Calu3 (cell line): ENCODE measurements at regions not wholly inside any gene's neighbourhood (a gene's known extent, or its start where the extent isn't known, plus 50 kb on each side); places are given as distances from the start of the nearest gene placed in this dataset.

Experiments
- BruUV-seq: library from RNA; stranded (reverse); fragments of 400-500 nt; replicated peaks from 2 replicates; lab custom pipeline; 2021; lab: Mats Ljungman, UMichigan
- CTCF ChIA-PET: fragments of 300-600 bp; sonication (Branson Sonifier 250); formaldehyde crosslinking; loops from one replicate; lab custom pipeline; 2022; ENCODE audit warnings: antibody characterized with exemption; lab: Charles Lee
- DNase-seq: peaks from one replicate; pipeline ENCODE4 v3.0.0; 2022
- H3K27ac Mint-ChIP-seq: one replicate; pipeline ENCODE4 v1.8.0; 2022; ENCODE audit warnings: mixed read lengths; ENCODE audit not compliant: unreplicated experiment
- H3K27me3 Mint-ChIP-seq: one replicate; pipeline ENCODE4 v1.8.0; 2022; ENCODE audit warnings: mixed read lengths; ENCODE audit not compliant: unreplicated experiment
- H3K36me3 Mint-ChIP-seq: one replicate; pipeline ENCODE4 v1.8.0; 2022; ENCODE audit warnings: mild to moderate bottlenecking, moderate library complexity, mixed read lengths; ENCODE audit not compliant: insufficient read depth, unreplicated experiment
- H3K4me1 Mint-ChIP-seq: one replicate; pipeline ENCODE4 v1.8.0; 2022; ENCODE audit warnings: mild to moderate bottlenecking, low read depth, mixed read lengths; ENCODE audit not compliant: unreplicated experiment
- H3K4me3 Mint-ChIP-seq: one replicate; pipeline ENCODE4 v1.8.0; 2022; ENCODE audit warnings: mild to moderate bottlenecking, low read depth, moderate library complexity, mixed read lengths; ENCODE audit not compliant: unreplicated experiment
- H3K9me3 Mint-ChIP-seq: one replicate; pipeline ENCODE4 v1.8.0; 2022; ENCODE audit warnings: low read depth, mixed read lengths; ENCODE audit not compliant: unreplicated experiment
- intact Hi-C: fragments of 100-400 bp; cut with micrococcal nuclease; formaldehyde crosslinking; loops from one replicate; pipeline ENCODE4 v1.10.0; 2022; ENCODE audit not compliant: unreplicated experiment
- TF ChIP-seq, protein P1 (sequence below): fragments of 200-600 bp; IDR thresholded peaks from one replicate; pipeline ENCODE4 v1.8.0; 2022; ENCODE audit warnings: antibody characterized with exemption; ENCODE audit not compliant: unreplicated experiment

DNA sequence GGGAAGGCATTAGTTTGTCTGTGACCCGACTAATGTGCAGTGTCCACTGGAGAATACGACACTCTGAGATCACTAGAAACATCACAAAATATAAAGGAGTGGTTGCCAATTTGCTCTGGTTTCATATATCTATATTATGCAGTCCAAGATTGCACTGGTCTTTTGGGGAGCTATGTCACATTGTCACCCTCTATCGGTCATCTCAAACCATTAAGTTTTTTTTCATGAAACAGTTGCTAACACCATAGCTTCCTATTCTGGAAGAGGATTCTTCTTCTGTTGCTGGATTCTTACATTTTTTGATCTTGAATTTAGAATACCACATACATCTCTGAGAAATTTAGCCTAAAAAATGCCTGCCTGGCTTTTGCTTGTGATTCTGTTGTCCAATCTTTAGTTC is 168.6 kb downstream of the LACC1 start:
- CTCF ChIA-PET: interaction anchor here (0.7 to 1.2 kb wide), 3 partner anchors 143 to 390 kb away, joined by 3 to 4 read pairs (median 3); no protein-coding TSS in a partner anchor
- H3K4me1 Mint-ChIP-seq: no peaks in the 10 kb centered on the region
- intact Hi-C loops: loop anchor here (2.0 kb wide), 1 partner anchor 140 kb away; no protein-coding TSS in a partner anchor
- TF ChIP-seq, protein P1, sequence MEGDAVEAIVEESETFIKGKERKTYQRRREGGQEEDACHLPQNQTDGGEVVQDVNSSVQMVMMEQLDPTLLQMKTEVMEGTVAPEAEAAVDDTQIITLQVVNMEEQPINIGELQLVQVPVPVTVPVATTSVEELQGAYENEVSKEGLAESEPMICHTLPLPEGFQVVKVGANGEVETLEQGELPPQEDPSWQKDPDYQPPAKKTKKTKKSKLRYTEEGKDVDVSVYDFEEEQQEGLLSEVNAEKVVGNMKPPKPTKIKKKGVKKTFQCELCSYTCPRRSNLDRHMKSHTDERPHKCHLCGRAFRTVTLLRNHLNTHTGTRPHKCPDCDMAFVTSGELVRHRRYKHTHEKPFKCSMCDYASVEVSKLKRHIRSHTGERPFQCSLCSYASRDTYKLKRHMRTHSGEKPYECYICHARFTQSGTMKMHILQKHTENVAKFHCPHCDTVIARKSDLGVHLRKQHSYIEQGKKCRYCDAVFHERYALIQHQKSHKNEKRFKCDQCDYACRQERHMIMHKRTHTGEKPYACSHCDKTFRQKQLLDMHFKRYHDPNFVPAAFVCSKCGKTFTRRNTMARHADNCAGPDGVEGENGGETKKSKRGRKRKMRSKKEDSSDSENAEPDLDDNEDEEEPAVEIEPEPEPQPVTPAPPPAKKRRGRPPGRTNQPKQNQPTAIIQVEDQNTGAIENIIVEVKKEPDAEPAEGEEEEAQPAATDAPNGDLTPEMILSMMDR: no peak
- BruUV-seq: no TSS peak
- H3K27ac Mint-ChIP-seq: no peak overlapping the region
- DNase-seq: no peak
- H3K9me3 Mint-ChIP-seq: no peaks in the 10 kb centered on the region
- H3K4me3 Mint-ChIP-seq: no peak overlapping the region
- no peaks in the 10 kb centered on the region for H3K36me3 Mint-ChIP-seq
- H3K27me3 Mint-ChIP-seq: peaks cover 25% of the 10 kb centered on the region

DNA sequence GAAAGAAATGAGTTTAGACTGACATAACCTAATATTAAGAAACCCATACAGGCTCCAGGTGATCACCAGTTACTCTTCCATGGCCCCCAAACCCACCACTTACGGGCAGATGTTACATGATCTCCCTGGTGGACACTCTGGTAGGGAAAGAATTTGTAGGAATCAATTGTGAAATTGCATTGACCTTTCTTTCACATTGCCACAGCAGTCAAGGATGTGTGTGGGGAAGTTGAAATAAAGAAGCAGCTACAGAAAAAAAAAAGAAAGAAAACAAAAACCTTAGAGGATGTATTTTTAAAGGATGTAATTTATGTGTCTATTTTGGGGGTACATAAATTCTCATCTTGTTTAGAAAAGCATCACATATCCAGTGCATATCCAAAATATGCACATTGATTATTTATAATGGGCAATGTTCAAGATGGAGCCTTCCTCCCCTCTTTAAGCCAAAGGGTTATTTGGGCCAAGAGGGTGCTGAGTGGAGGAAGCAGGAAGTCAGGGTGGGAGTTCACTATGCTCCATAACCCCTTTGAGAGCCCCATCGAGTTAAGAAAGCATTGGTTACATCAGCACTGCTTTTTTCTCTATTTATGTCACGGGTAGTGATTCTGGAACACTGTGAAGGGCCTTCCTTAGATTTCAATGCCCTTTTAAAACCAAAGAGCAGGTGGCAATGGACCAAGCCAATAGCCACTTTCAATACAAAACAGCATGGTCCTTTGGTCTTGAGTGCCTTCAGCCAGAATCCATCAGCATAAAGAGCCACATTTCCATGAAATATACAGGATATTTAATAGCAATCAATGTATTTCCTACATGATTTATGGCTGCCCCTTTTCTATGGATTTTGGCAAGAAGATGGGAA is 169.6 kb downstream of the LACC1 start:
- intact Hi-C loops: loop anchor here (2.0 kb wide), 1 partner anchor 141 kb away; no protein-coding TSS in a partner anchor
- no peaks in the 10 kb centered on the region for H3K9me3 Mint-ChIP-seq
- DNase-seq: no peak
- TF ChIP-seq, protein P1: no peak
- H3K27me3 Mint-ChIP-seq: peaks cover 25% of the 10 kb centered on the region
- no peak overlapping the region for H3K4me3 Mint-ChIP-seq
- CTCF ChIA-PET: no interaction called here
- BruUV-seq: no TSS peak
- no peaks in the 10 kb centered on the region for H3K36me3 Mint-ChIP-seq
- no peak overlapping the region for H3K27ac Mint-ChIP-seq
- no peaks in the 10 kb centered on the region for H3K4me1 Mint-ChIP-seq

DNA sequence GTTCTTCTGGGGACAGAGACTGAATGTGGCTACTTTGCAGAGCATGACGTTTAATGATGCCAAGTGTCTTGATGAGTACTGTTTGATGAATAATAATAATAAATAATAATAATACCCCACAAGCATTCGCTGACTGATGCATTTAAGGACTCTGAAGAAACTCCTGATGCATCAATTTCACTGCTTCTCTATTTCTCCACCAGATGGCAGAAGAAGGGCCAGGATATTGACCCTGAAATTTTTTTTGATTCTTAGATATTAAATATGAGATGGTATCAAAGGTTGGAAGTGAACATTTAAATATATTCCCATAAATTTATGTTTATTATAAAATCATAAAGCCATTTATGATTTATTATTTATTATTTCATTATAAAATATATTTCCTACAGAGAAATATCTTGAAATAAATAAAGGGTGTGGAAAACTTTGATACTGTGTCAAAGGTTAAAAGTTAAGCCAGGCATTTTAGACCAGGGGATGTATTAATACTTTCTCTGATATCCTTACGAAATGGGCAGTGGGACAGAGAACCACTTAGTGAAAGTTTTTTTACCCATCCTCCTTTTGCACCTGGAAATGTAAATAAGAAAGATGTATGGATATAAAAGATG is 170.9 kb downstream of the LACC1 start:
- no peaks in the 10 kb centered on the region for H3K36me3 Mint-ChIP-seq
- no peak overlapping the region for H3K4me3 Mint-ChIP-seq
- intact Hi-C loops: loop anchor here (1.0 kb wide), 2 partner anchors 388 to 421 kb away; no protein-coding TSS in a partner anchor
- TF ChIP-seq, protein P1: no peak
- no peak overlapping the region for H3K27ac Mint-ChIP-seq
- DNase-seq: peak; percentile 4
- no TSS peak for BruUV-seq
- peaks cover 6% of the 10 kb centered on the region for H3K4me1 Mint-ChIP-seq
- CTCF ChIA-PET: no interaction called here
- H3K9me3 Mint-ChIP-seq: no peaks in the 10 kb centered on the region
- peaks cover 21% of the 10 kb centered on the region for H3K27me3 Mint-ChIP-seq

DNA sequence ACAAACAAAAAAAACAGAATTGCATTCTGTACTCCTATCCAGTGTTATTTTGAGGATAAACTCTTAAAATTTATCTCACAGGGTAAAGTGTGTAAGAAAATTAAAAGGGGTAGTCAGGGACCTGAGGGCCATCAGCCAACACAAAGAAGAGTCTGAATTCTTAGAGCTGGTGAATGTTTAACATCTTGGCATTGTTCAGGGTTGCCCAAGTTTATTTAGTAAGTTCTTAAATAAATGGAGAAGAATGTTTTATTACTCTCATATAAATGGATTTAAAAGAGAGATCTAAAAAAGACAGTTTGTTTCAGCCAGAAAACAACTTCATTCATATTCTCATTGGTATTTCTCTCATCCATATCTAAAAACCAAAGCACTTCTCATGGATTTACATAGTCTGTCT is 171.7 kb downstream of the LACC1 start:
- TF ChIP-seq, protein P1: no peak
- H3K4me3 Mint-ChIP-seq: no peak overlapping the region
- H3K9me3 Mint-ChIP-seq: no peaks in the 10 kb centered on the region
- H3K36me3 Mint-ChIP-seq: no peaks in the 10 kb centered on the region
- no TSS peak for BruUV-seq
- H3K4me1 Mint-ChIP-seq: peaks cover 13% of the 10 kb centered on the region
- no peak overlapping the region for H3K27ac Mint-ChIP-seq
- intact Hi-C loops: no loop called here
- CTCF ChIA-PET: interaction anchor here (0.5 kb wide), 1 partner anchor 384 kb away, joined by 5 read pairs; no protein-coding TSS in a partner anchor
- H3K27me3 Mint-ChIP-seq: peaks cover 12% of the 10 kb centered on the region
- DNase-seq: no peak
